AG04450 (cell line): ENCODE measurements at regions not wholly inside any gene's neighbourhood (a gene's known extent, or its start where the extent isn't known, plus 50 kb on each side); places are given as distances from the start of the nearest gene placed in this dataset. TPM values are rescaled to one million over a fixed set of nuclear protein-coding genes. Genes with fewer than 3 reads are reported as not detected.

ENCODE experiments used
- CTCF ChIA-PET: fragments of 300-600, 350-600 bp; formaldehyde crosslinking; extraction: SDS; loops from one replicate; lab custom pipeline; 2022; ENCODE audit warnings: antibody characterized with exemption, inconsistent platforms; lab: Charles Lee
- POLR2A ChIA-PET: fragments of 350-600 bp; formaldehyde crosslinking; extraction: SDS; loops from one replicate; lab custom pipeline; 2021; ENCODE audit warnings: antibody characterized with exemption, inconsistent platforms; lab: Yijun Ruan, JAX
- DNase-seq: peaks from one replicate; pipeline ENCODE4 v3.0.0-alpha.2; 2011; ENCODE audit warnings: low read depth, low spot score
- H3K27ac ChIP-seq: one replicate; pipeline ENCODE4 v1.5.1; 2012; ENCODE audit warnings: low read depth, low read length, control low read depth
- H3K27me3 ChIP-seq: one replicate; pipeline ENCODE4 v1.6.0; 2012; ENCODE audit warnings: low read length; ENCODE audit not compliant: control insufficient read depth, insufficient read depth
- H3K4me3 ChIP-seq: 2 replicates; pipeline ENCODE4 v1.5.1; 2011; ENCODE audit warnings: mild to moderate bottlenecking, low read depth, low read length, control low read depth
- H3K9me3 ChIP-seq: 2 replicates; pipeline ENCODE4 v1.5.1; 2012; ENCODE audit warnings: low read length; ENCODE audit not compliant: control insufficient read depth, insufficient read depth
- small RNA-seq: library from RNA; depleted of rRNA; stranded (forward); fragments of <200 nt; gene quantifications from one replicate; pipeline ENCODE3, GENCODE V24; 2012; ENCODE audit warnings: low read depth; ENCODE audit not compliant: insufficient read length
- TF ChIP-seq, protein P1 (sequence below): IDR thresholded peaks from 2 replicates; pipeline ENCODE4 v1.5.1; 2011; ENCODE audit warnings: low read depth, low read length, control low read depth, inconsistent platforms

DNA sequence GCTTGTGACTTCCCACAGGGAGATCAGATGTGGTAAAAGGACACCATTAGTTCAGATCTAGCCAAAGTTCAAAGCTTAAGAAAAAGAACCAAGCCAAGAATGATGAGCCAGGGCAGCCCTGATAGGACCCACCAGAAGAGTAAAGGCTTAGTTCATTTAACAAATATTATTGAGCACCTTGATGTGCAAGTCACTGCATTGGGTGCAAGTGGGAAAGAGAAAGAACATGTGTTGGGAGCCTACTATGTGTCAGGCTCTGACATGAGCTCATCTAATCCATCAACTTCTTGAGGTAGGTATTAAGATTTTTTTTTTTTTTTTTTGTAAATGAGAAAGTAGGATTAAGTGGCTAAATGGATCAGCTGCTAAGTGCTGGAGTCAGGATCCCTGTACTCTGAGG, 53.4 kb upstream of the PIAS1 start:
- POLR2A ChIA-PET = no interaction called here
- TF ChIP-seq, protein P1, sequence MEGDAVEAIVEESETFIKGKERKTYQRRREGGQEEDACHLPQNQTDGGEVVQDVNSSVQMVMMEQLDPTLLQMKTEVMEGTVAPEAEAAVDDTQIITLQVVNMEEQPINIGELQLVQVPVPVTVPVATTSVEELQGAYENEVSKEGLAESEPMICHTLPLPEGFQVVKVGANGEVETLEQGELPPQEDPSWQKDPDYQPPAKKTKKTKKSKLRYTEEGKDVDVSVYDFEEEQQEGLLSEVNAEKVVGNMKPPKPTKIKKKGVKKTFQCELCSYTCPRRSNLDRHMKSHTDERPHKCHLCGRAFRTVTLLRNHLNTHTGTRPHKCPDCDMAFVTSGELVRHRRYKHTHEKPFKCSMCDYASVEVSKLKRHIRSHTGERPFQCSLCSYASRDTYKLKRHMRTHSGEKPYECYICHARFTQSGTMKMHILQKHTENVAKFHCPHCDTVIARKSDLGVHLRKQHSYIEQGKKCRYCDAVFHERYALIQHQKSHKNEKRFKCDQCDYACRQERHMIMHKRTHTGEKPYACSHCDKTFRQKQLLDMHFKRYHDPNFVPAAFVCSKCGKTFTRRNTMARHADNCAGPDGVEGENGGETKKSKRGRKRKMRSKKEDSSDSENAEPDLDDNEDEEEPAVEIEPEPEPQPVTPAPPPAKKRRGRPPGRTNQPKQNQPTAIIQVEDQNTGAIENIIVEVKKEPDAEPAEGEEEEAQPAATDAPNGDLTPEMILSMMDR = no peak
- Histone ChIP-seq H3K27me3 (peaks cover 6% of the 10 kb centered on the region), H3K27ac (no peak overlapping the region), H3K9me3 (no peaks in the 10 kb centered on the region), H3K4me3 (no peak overlapping the region)
- DNase-seq = no peak
- CTCF ChIA-PET = no interaction called here

DNA sequence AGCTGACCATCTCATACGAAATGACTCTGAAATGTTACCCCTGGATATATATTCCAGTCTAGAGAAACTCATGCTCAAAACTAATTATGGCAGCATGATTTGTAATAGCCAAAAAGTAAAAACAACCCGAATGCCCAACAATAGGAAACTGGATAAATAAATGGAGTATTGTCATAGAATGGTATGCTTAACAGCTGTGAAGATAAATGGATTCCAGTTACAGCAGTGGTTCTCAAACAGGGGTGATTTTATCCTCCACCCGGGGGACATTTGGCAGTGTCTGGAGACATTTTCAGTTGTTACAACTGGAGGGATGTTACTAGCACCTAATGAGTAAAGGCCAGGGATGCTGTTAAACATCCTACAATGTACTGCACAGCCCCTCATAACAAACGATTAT, 52.3 kb upstream of the PIAS1 start:
- peaks cover 6% of the 10 kb centered on the region for H3K27me3 ChIP-seq
- no peak overlapping the region for H3K27ac ChIP-seq
- H3K4me3 ChIP-seq = no peak overlapping the region
- POLR2A ChIA-PET = no interaction called here
- no peaks in the 10 kb centered on the region for H3K9me3 ChIP-seq
- CTCF ChIA-PET = no interaction called here
- no peak for DNase-seq
- TF ChIP-seq, protein P1 = no peak

DNA sequence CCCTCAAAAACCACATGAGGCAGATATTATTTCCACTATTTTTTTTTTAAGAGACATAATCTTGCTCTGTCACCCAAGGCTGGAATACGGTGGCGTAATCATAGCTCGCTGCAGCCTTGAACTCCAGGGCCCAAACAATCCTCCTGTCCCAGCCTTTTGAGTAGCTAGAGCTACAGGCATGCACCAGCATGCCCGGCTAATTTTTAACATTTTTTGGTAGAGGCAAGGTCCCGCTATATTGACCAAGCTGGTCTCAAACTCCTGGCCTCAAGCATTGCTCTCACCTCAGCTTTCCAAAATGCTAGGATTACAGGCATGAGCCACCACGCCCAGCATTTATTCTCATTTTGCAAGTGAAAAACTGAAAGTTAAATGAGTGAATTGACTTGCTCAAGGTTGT, 50.8 kb upstream of the PIAS1 start:
- POLR2A ChIA-PET = no interaction called here
- TF ChIP-seq, protein P1 = no peak
- CTCF ChIA-PET = no interaction called here

More for the DNA sequence above, 50.8 kb upstream of the PIAS1 start:
- H3K27me3 ChIP-seq = peaks cover 14% of the 10 kb centered on the region
- DNase-seq = no peak
- no peaks in the 10 kb centered on the region for H3K9me3 ChIP-seq
- no peak overlapping the region for H3K4me3 ChIP-seq
- no peak overlapping the region for H3K27ac ChIP-seq

Small RNA genes lying in the stretch of these regions (small RNA-seq; reads per million reads assigned to genes)
- not detected for gene AC022254.1
